Retinal pigment epithelial cell (primary cell): ENCODE measurements at regions not wholly inside any gene's neighbourhood (a gene's known extent, or its start where the extent isn't known, plus 50 kb on each side); places are given as distances from the start of the nearest gene placed in this dataset.

ENCODE experiments used
- DNase-seq: peaks from one replicate; pipeline ENCODE4 v3.0.0-alpha.2; 2010; ENCODE audit warnings: low read depth
- H3K4me3 ChIP-seq: 2 replicates; pipeline ENCODE4 v1.5.1; 2011; ENCODE audit warnings: mild to moderate bottlenecking, low read length, control low read depth, moderate library complexity
- TF ChIP-seq, protein P1 (sequence below): conservative IDR thresholded peaks from 2 replicates; pipeline ENCODE4 v1.5.1; 2011; ENCODE audit warnings: low read depth, low read length, control low read depth, inconsistent platforms

DNA sequence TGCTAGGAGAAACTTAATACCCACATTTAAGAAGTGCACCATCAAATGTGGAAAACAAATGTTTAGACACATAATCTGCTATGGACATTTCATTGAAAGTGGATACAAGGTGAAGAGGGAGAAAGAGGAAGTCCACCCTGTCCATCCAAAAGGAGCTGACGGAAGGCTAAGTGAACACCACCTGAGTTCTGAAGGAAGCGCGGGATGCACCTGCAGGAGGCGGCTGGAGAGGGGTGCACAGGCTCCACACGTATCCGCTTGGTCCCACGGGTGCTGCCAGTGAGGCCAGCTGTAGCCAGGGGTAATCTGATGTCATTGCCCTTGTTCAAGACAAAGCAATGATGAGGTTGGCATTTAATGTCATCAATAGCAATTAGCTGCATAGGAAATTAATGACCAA lies 75.9 kb upstream of the TMEM18 start:
- no peak for DNase-seq

GRCh38 chr2:751474-751873 lies 74.3 kb upstream of the TMEM18 start:
- TF ChIP-seq, protein P1, sequence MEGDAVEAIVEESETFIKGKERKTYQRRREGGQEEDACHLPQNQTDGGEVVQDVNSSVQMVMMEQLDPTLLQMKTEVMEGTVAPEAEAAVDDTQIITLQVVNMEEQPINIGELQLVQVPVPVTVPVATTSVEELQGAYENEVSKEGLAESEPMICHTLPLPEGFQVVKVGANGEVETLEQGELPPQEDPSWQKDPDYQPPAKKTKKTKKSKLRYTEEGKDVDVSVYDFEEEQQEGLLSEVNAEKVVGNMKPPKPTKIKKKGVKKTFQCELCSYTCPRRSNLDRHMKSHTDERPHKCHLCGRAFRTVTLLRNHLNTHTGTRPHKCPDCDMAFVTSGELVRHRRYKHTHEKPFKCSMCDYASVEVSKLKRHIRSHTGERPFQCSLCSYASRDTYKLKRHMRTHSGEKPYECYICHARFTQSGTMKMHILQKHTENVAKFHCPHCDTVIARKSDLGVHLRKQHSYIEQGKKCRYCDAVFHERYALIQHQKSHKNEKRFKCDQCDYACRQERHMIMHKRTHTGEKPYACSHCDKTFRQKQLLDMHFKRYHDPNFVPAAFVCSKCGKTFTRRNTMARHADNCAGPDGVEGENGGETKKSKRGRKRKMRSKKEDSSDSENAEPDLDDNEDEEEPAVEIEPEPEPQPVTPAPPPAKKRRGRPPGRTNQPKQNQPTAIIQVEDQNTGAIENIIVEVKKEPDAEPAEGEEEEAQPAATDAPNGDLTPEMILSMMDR: no peak
- H3K4me3 ChIP-seq: no peak overlapping the region
- no peak for DNase-seq

More for the DNA sequence above, 75.9 kb upstream of the TMEM18 start:
- no peak overlapping the region for H3K4me3 ChIP-seq
- TF ChIP-seq, protein P1: no peak

- TF ChIP-seq, protein P1: no peak
- no peak overlapping the region for H3K4me3 ChIP-seq
- DNase-seq: no peak
These were observed 73.4 kb upstream of the TMEM18 start for GRCh38 chr2:750628-751027.

GRCh38 chr2:747762-748351 lies 70.7 kb upstream of the TMEM18 start:
- no peak for DNase-seq
- TF ChIP-seq, protein P1: no peak
- H3K4me3 ChIP-seq: no peak overlapping the region

DNA sequence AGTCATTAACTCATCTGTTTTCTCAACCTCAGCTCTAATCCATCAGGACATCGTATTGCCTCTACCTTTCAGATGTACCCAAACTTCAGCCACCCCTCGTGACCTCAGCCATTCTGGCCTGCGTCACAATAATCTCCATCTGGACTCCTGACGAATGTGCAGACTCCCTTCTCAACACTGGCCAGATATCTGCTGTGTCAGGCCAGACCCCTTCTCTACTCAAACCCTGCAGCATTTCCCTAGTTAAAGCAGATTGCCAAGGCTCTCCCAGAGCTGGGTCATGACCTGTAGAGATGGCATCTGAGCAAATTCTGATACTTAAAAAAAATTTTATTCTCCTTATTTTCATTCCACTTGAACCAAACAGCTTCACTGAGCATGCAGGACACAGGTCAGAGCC lies 69.5 kb upstream of the TMEM18 start:
- H3K4me3 ChIP-seq: no peak overlapping the region
- DNase-seq: no peak
- TF ChIP-seq, protein P1: no peak

DNA sequence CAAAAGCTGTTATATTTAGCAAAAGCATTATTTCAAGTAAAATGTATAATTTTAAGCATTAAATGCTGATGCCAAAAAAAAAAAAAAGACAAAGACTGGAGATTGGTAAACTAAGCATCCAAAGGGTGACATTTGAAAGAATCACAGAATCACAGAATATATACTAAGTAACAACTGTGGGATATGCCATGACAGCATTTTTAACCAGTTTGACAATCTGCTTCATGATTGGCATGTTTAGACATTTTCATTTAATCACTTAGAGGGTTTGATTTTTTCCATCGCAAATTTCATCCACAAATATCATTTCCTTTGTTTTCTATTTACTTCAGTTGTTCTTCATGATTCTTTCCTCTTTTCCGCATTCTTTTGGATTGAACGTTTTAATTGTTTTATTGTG lies 66.9 kb upstream of the TMEM18 start:
- no peak overlapping the region for H3K4me3 ChIP-seq
- TF ChIP-seq, protein P1: no peak

GRCh38 chr2:742221-742620 lies 65.0 kb upstream of the TMEM18 start:
- no peak for DNase-seq
- H3K4me3 ChIP-seq: no peak overlapping the region
- TF ChIP-seq, protein P1: no peak

More for the DNA sequence above, 66.9 kb upstream of the TMEM18 start:
- no peak for DNase-seq
